ENCODE measurements at regions not wholly inside any gene's neighbourhood (a gene's known extent, or its start where the extent isn't known, plus 50 kb on each side); places are given as distances from the start of the nearest gene placed in this dataset.

- CTCF ChIA-PET = no interaction called here
- Histone ChIP-seq H3K9me3 (ENCODE audit: control insufficient read depth, insufficient read depth, low read depth, low read length) (no peaks in the 10 kb centered on the region), H3K36me3 (ENCODE audit: control insufficient read depth in 2 of 2, insufficient read depth in 1 of 2, low read length in 2 of 2) (no peaks in the 10 kb centered on the region), H3K4me3 (ENCODE audit: low read depth, low read length) (no peak overlapping the region), H3K27ac (ENCODE audit: extremely low read depth, low read depth, low read length) (no peak overlapping the region), H3K4me1 (ENCODE audit: control insufficient read depth, insufficient read depth, low read length) (0 out of 2 replicates have a peak, but pooled peaks cover 2% of the 10 kb centered on the region)
- TF ChIP-seq HIC1 (tag by site-specific recombination; IDR thresholded peaks at IDR 0.05) = no peak
- no peak for TF ChIP-seq ZSCAN4 (tag by site-specific recombination; IDR thresholded peaks at IDR 0.05)
- no peak for TF ChIP-seq CTCF (tag by site-specific recombination; IDR thresholded peaks at IDR 0.05)
- TF ChIP-seq ZNF202 (tag by site-specific recombination; IDR thresholded peaks at IDR 0.05; ENCODE audit: borderline replicate concordance) = no peak
- no peak for TF ChIP-seq ZBTB6 (tag by site-specific recombination; IDR thresholded peaks at IDR 0.05)
- no peak for TF ChIP-seq ZSCAN16 (tag by site-specific recombination; IDR thresholded peaks at IDR 0.05)
- no peak for TF ChIP-seq TSHZ1 (tag by site-specific recombination; IDR thresholded peaks at IDR 0.05; ENCODE audit: borderline replicate concordance)
- TF ChIP-seq GLIS2 (tag by site-specific recombination; IDR thresholded peaks at IDR 0.05) = no peak
- TF ChIP-seq ZNF654 (tag by site-specific recombination; IDR thresholded peaks at IDR 0.05; ENCODE audit: low read depth) = no peak
- TF ChIP-seq ZNF776 (tag by site-specific recombination; IDR thresholded peaks at IDR 0.05; ENCODE audit: borderline replicate concordance) = no peak
- TF ChIP-seq KLF1 (tag by site-specific recombination; IDR thresholded peaks at IDR 0.05) = no peak
- TF ChIP-seq OVOL3 (tag by site-specific recombination; IDR thresholded peaks at IDR 0.05) = no peak
- no peak for TF ChIP-seq ZNF561 (tag by site-specific recombination; IDR thresholded peaks at IDR 0.05; ENCODE audit: borderline replicate concordance)
- TF ChIP-seq ZNF416 (tag by site-specific recombination; IDR thresholded peaks at IDR 0.05) = no peak
- TF ChIP-seq ZNF433 (tag by site-specific recombination; IDR thresholded peaks at IDR 0.05; ENCODE audit: low read depth) = no peak
- TF ChIP-seq ZSCAN18 (tag by site-specific recombination; IDR thresholded peaks at IDR 0.05) = no peak
- POLR2A ChIA-PET = interaction anchor here (0.5 kb wide), 1 partner anchor 135 kb away, joined by 6 read pairs; no protein-coding TSS in a partner anchor
These were observed 191.8 kb downstream of the BCOR start for GRCh38 chrX:39905946-39906345.

All from HEK293 (cell line).